NCI-H2227 treated with DMSO at 0.1 percent for 48 hours (cell line): ENCODE measurements at regions not wholly inside any gene's neighbourhood (a gene's known extent, or its start where the extent isn't known, plus 50 kb on each side); places are given as distances from the start of the nearest gene placed in this dataset.

ENCODE experiments used
- DNase-seq: peaks from one replicate; lab custom pipeline; 2025; lab: John Stamatoyannopoulos, UW

- peak; percentile 28 for DNase-seq
These were observed 156.6 kb upstream of the LHCGR start for GRCh38 chr2:48912110-48912509.

- DNase-seq = no peak
These were observed 155.4 kb upstream of the LHCGR start for GRCh38 chr2:48910961-48911360.

- no peak for DNase-seq
These were observed 151.1 kb upstream of the LHCGR start for GRCh38 chr2:48906633-48907032.

GRCh38 chr2:48905696-48906095 lies 150.2 kb upstream of the LHCGR start:
- DNase-seq = no peak

GRCh38 chr2:48902521-48902920 lies 147.0 kb upstream of the LHCGR start:
- no peak for DNase-seq

- no peak for DNase-seq
These were observed 145.9 kb upstream of the LHCGR start for GRCh38 chr2:48901416-48901815.

GRCh38 chr2:48901015-48901343 lies 145.5 kb upstream of the LHCGR start:
- DNase-seq = no peak

- DNase-seq = no peak
These were observed 144.9 kb upstream of the LHCGR start for GRCh38 chr2:48900321-48901014.

- DNase-seq = no peak
These were observed 141.3 kb upstream of the LHCGR start for GRCh38 chr2:48896870-48897269.

GRCh38 chr2:48890454-48891131 lies 135.1 kb upstream of the LHCGR start:
- DNase-seq = no peak

GRCh38 chr2:48888066-48888465 lies 132.5 kb upstream of the LHCGR start:
- no peak for DNase-seq

- DNase-seq = peak; percentile 17
These were observed 131.4 kb upstream of the LHCGR start for GRCh38 chr2:48886919-48887318.

GRCh38 chr2:48885841-48886240 lies 130.3 kb upstream of the LHCGR start:
- no peak for DNase-seq

- no peak for DNase-seq
These were observed 128.1 kb upstream of the LHCGR start for GRCh38 chr2:48883661-48884060.

- DNase-seq = no peak
These were observed 118.8 kb upstream of the LHCGR start for GRCh38 chr2:48874282-48874681.

- DNase-seq = no peak
These were observed 118.1 kb upstream of the LHCGR start for GRCh38 chr2:48873666-48874065.

GRCh38 chr2:48870942-48871341 lies 115.4 kb upstream of the LHCGR start:
- no peak for DNase-seq

GRCh38 chr2:48870503-48870902 lies 115.0 kb upstream of the LHCGR start:
- no peak for DNase-seq

GRCh38 chr2:48865704-48866103 lies 110.2 kb upstream of the LHCGR start:
- no peak for DNase-seq

GRCh38 chr2:48860380-48860779 lies 104.9 kb upstream of the LHCGR start:
- DNase-seq = no peak

- DNase-seq = no peak
These were observed 101.1 kb upstream of the LHCGR start for GRCh38 chr2:48856657-48857056.

- DNase-seq = no peak
These were observed 100.6 kb upstream of the LHCGR start for GRCh38 chr2:48856144-48856543.

- no peak for DNase-seq
These were observed 99.6 kb upstream of the LHCGR start for GRCh38 chr2:48855142-48855541.

- no peak for DNase-seq
These were observed 99.2 kb upstream of the LHCGR start for GRCh38 chr2:48854681-48855080.
